Muscle of leg (tissue), 3 donors: ENCODE measurements at regions not wholly inside any gene's neighbourhood (a gene's known extent, or its start where the extent isn't known, plus 50 kb on each side); places are given as distances from the start of the nearest gene placed in this dataset.

Source experiments
- DNase-seq: peaks from one replicate; pipeline ENCODE4 v3.0.0; 2013
- H3K27ac ChIP-seq: one replicate; pipeline ENCODE4 v1.5.1; 2013; ENCODE audit warnings: mild to moderate bottlenecking, low read length, control low read depth
- H3K27me3 ChIP-seq: one replicate; pipeline ENCODE4 v1.6.1; 2013; ENCODE audit warnings: low read length; ENCODE audit not compliant: control insufficient read depth, insufficient read depth
- H3K36me3 ChIP-seq: one replicate; pipeline ENCODE4 v1.6.1; 2013; ENCODE audit warnings: low read length; ENCODE audit not compliant: control insufficient read depth, insufficient read depth
- H3K4me1 ChIP-seq: one replicate; pipeline ENCODE4 v1.6.1; 2013; ENCODE audit warnings: low read length; ENCODE audit not compliant: control insufficient read depth, insufficient read depth
- H3K4me3 ChIP-seq: one replicate; pipeline ENCODE4 v1.5.1; 2013; ENCODE audit warnings: low read length, control low read depth
- H3K9me3 ChIP-seq: replicated peaks from 2 replicates; pipeline ENCODE4 v1.6.1; 2013; ENCODE audit warnings: low read depth, low read length; ENCODE audit not compliant: control insufficient read depth
- WGBS: methylation state at CpG from one replicate; pipeline ENCODE4 v1.1.5; 2013; ENCODE audit warnings: missing lambda C conversion rate; ENCODE audit not compliant: insufficient coverage; 5-methylcytosine and 5-hydroxymethylcytosine counted together

GRCh38 chr2:12226653-12227052 is 480.2 kb downstream of the LPIN1 start:
- no peaks in the 10 kb centered on the region for H3K4me1 ChIP-seq
- H3K9me3 ChIP-seq: peaks cover 16% of the 10 kb centered on the region

DNA sequence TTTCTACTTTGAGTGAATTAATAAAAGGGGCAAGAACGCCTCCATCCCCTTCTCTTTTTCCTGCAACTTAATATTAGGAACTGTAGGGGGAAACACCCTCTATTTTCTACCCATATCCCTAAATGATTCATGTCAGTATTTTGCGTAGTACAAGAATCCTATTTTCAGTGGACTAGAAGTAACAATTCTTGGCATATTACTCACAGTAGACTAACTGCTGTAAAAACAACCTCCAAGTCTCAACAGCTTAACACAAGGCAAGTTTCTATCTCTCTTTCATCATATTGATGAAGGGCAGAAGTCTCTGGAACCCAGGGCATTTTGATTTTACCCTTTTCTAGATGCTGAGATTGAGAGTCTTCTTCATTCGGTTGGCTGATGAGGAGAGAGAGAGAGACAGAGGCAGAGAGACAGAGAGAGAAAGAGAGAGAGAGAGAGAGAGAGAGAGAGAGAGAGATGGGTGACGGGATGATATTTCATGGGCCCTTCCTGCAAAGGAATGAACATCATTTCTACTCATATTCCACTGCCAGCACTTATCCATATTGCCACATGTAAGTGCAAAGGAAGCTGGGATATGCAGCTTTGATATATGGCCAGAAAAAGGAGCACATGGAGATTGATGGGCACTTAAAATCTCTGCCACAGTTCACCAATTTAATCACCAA is 481.6 kb downstream of the LPIN1 start:
- peaks cover 4% of the 10 kb centered on the region for H3K27me3 ChIP-seq
- H3K4me3 ChIP-seq: no peak overlapping the region
- no peak for DNase-seq
- H3K27ac ChIP-seq: no peak overlapping the region
- no peaks in the 10 kb centered on the region for H3K36me3 ChIP-seq
- H3K9me3 ChIP-seq: peaks cover 16% of the 10 kb centered on the region
- 100% methylated on average over 1 of the region's 4 CpGs for WGBS
- H3K4me1 ChIP-seq: no peaks in the 10 kb centered on the region

More at GRCh38 chr2:12226653-12227052, 480.2 kb downstream of the LPIN1 start:
- no peak for DNase-seq
- Histone ChIP-seq H3K4me3 (no peak overlapping the region), H3K36me3 (no peaks in the 10 kb centered on the region), H3K27ac (no peak overlapping the region), H3K27me3 (peaks cover 4% of the 10 kb centered on the region)

DNA sequence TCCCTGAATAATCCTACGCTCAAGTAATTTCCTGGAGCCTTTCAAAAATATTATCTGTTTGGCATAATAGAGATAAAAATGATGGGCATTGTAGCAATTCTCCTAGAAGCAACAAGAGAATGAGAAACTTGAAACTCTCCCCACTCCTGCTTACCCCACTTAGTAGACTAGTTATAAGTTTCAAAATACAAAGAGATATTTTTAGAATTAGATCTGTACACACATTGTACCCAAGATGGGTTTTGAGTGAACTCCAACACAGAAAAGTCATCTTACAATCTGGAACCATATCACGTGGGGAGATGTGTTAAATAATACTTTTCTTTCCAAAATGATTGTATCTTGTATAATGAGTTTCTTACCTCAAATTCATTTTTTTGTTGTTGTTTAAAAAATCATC is 484.9 kb downstream of the LPIN1 start:
- Histone ChIP-seq H3K4me3 (no peak overlapping the region), H3K27me3 (no peaks in the 10 kb centered on the region), H3K27ac (no peak overlapping the region), H3K9me3 (no peaks in the 10 kb centered on the region), H3K4me1 (no peaks in the 10 kb centered on the region), H3K36me3 (no peaks in the 10 kb centered on the region)
- no CpG with 5 or more reads among the region's 2 CpGs for WGBS
- DNase-seq: no peak

DNA sequence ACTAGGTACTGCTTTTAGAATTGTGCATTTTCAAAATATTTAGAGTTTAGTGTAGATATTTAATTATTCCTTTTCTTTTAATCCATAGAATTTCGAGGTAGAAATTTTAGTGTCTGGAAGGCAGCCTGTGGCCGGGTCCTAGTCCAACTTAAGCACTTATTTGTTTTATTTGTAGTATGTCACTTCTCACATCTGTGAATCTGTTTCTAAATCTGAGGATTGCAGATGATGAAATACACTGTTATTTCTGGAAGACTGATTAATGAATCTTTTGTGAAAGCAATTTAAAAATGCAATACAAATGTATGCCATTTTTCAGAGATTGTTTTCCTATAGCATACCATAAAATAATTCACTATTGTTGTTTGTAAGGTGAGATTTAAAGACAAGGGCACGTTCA is 483.9 kb upstream of the TRIB2 start:
- Histone ChIP-seq H3K4me1 (no peaks in the 10 kb centered on the region), H3K36me3 (no peaks in the 10 kb centered on the region), H3K4me3 (no peak overlapping the region), H3K27me3 (no peaks in the 10 kb centered on the region), H3K9me3 (no peaks in the 10 kb centered on the region), H3K27ac (no peak overlapping the region)
- DNase-seq: no peak
- no CpG with 5 or more reads among the region's 3 CpGs for WGBS

GRCh38 chr2:12236136-12236844 is 480.4 kb upstream of the TRIB2 start:
- no peaks in the 10 kb centered on the region for H3K4me1 ChIP-seq
- H3K4me3 ChIP-seq: no peak overlapping the region
- no peaks in the 10 kb centered on the region for H3K36me3 ChIP-seq
- peak; percentile 80 for DNase-seq
- no peaks in the 10 kb centered on the region for H3K9me3 ChIP-seq
- WGBS: no CpG with 5 or more reads among the region's 4 CpGs
- no peaks in the 10 kb centered on the region for H3K27me3 ChIP-seq
- H3K27ac ChIP-seq: no peak overlapping the region

- Histone ChIP-seq H3K27ac (no peak overlapping the region), H3K36me3 (no peaks in the 10 kb centered on the region), H3K9me3 (no peaks in the 10 kb centered on the region), H3K27me3 (no peaks in the 10 kb centered on the region), H3K4me3 (no peak overlapping the region), H3K4me1 (no peaks in the 10 kb centered on the region)
- DNase-seq: peak; percentile 75
Observed at GRCh38 chr2:12240206-12240605, 476.5 kb upstream of the TRIB2 start.

DNA sequence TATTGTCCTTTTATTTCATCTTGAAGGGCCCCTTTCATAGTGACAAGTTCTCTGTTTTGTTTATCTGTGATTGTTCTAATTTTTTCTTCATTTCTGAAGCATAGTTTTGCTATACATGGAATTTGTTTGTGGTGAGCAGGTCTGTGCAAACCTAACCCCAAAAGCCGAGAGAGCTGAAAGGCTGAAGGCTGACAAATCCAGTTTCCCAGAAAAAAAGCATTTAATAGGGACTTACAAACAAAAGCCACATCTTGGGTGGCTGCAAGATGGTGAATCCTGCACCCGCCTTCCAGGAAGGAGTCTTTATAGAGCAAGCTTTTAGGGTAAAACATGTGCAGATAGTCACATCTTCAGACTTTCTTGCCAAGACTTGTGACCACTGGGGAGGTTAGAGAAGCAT is 473.4 kb upstream of the TRIB2 start:
- no peak for DNase-seq
- no peaks in the 10 kb centered on the region for H3K4me1 ChIP-seq
- no peak overlapping the region for H3K27ac ChIP-seq
- WGBS: no CpG with 5 or more reads among the region's 2 CpGs
- H3K9me3 ChIP-seq: no peaks in the 10 kb centered on the region
- no peak overlapping the region for H3K4me3 ChIP-seq
- H3K36me3 ChIP-seq: no peaks in the 10 kb centered on the region
- H3K27me3 ChIP-seq: no peaks in the 10 kb centered on the region

- Histone ChIP-seq H3K9me3 (no peaks in the 10 kb centered on the region), H3K4me1 (no peaks in the 10 kb centered on the region), H3K36me3 (no peaks in the 10 kb centered on the region), H3K27me3 (no peaks in the 10 kb centered on the region), H3K27ac (no peak overlapping the region), H3K4me3 (no peak overlapping the region)
- no CpG with 5 or more reads among the region's 3 CpGs for WGBS
- no peak for DNase-seq
Observed at GRCh38 chr2:12244070-12244469, 472.7 kb upstream of the TRIB2 start.

- no peaks in the 10 kb centered on the region for H3K36me3 ChIP-seq
- no peak overlapping the region for H3K4me3 ChIP-seq
- H3K9me3 ChIP-seq: no peaks in the 10 kb centered on the region
- H3K4me1 ChIP-seq: no peaks in the 10 kb centered on the region
- DNase-seq: no peak
- no CpG with 5 or more reads among the region's 2 CpGs for WGBS
- H3K27me3 ChIP-seq: no peaks in the 10 kb centered on the region
- no peak overlapping the region for H3K27ac ChIP-seq
Observed at GRCh38 chr2:12251121-12251520, 465.6 kb upstream of the TRIB2 start.

DNA sequence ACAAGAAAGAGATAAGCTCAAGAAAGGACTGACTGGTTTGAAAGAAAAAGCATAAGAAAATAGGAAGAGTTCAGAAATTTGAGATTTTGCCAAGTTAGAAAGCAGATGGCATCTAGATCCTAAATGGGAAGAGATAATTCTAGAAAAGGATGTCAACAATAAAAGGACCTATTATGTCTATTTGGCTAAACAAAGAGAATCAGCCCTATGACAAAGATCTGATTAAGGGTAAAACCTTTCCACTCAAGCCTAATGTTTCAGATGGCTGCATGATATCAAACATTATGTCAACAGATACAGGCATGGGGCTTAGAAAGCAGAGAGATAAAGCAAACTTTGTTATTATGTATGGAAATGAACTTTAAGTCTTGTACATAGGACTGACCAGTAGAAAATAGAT is 465.0 kb upstream of the TRIB2 start:
- H3K4me3 ChIP-seq: no peak overlapping the region
- H3K4me1 ChIP-seq: no peaks in the 10 kb centered on the region
- no peaks in the 10 kb centered on the region for H3K36me3 ChIP-seq
- no peak for DNase-seq
- H3K27me3 ChIP-seq: no peaks in the 10 kb centered on the region
- no peak overlapping the region for H3K27ac ChIP-seq
- H3K9me3 ChIP-seq: no peaks in the 10 kb centered on the region
